ENCODE measurements at regions not wholly inside any gene's neighbourhood (a gene's known extent, or its start where the extent isn't known, plus 50 kb on each side); places are given as distances from the start of the nearest gene placed in this dataset.

GRCh38 chr10:128624656-128625530 lies 498.7 kb upstream of the MKI67 start:
- no peak for DNase-seq (ENCODE audit: low spot score)

GRCh38 chr10:128625926-128626325 lies 499.7 kb upstream of the MKI67 start:
- DNase-seq (ENCODE audit: low spot score), result no peak

GRCh38 chr10:128626397-128627000 lies 500.3 kb upstream of the MKI67 start:
- DNase-seq (ENCODE audit: low spot score), result no peak

- no peak for DNase-seq (ENCODE audit: low spot score)
Measured at GRCh38 chr10:128627811-128628210, 501.6 kb upstream of the MKI67 start.

- no peak for DNase-seq (ENCODE audit: low spot score)
Measured at GRCh38 chr10:128628252-128628651, 502.0 kb upstream of the MKI67 start.

- DNase-seq (ENCODE audit: low spot score), result no peak
Measured at GRCh38 chr10:128629111-128630096, 503.2 kb upstream of the MKI67 start.

- no peak for DNase-seq (ENCODE audit: low spot score)
Measured at GRCh38 chr10:128630787-128631252, 504.6 kb upstream of the MKI67 start.

GRCh38 chr10:128631801-128632241 lies 505.6 kb upstream of the MKI67 start:
- DNase-seq (ENCODE audit: low spot score), result peak; percentile 56

- no peak for DNase-seq (ENCODE audit: low spot score)
Measured at GRCh38 chr10:128632694-128633093, 506.5 kb upstream of the MKI67 start.

- no peak for DNase-seq (ENCODE audit: low spot score)
Measured at GRCh38 chr10:128633864-128634540, 507.8 kb upstream of the MKI67 start.

GRCh38 chr10:128642023-128642422 lies 515.8 kb upstream of the MKI67 start:
- DNase-seq (ENCODE audit: low spot score), result no peak

GRCh38 chr10:128642502-128642901 lies 516.3 kb upstream of the MKI67 start:
- no peak for DNase-seq (ENCODE audit: low spot score)

- no peak for DNase-seq (ENCODE audit: low spot score)
Measured at GRCh38 chr10:128643658-128644057, 517.4 kb upstream of the MKI67 start.

- no peak for DNase-seq (ENCODE audit: low spot score)
Measured at GRCh38 chr10:128645486-128645885, 519.3 kb upstream of the MKI67 start.

GRCh38 chr10:128646956-128647355 lies 520.7 kb upstream of the MKI67 start:
- no peak for DNase-seq (ENCODE audit: low spot score)

- DNase-seq (ENCODE audit: low spot score), result no peak
Measured at GRCh38 chr10:128657548-128657947, 531.3 kb upstream of the MKI67 start.

GRCh38 chr10:128660726-128661125 lies 534.5 kb upstream of the MKI67 start:
- DNase-seq (ENCODE audit: low spot score), result no peak

- no peak for DNase-seq (ENCODE audit: low spot score)
Measured at GRCh38 chr10:128661404-128662197, 535.4 kb upstream of the MKI67 start.

GRCh38 chr10:128662520-128662919 lies 536.3 kb upstream of the MKI67 start:
- no peak for DNase-seq (ENCODE audit: low spot score)

GRCh38 chr10:128664729-128665128 lies 538.5 kb upstream of the MKI67 start:
- no peak for DNase-seq (ENCODE audit: low spot score)

GRCh38 chr10:128675405-128675804 lies 549.2 kb upstream of the MKI67 start:
- no peak for DNase-seq (ENCODE audit: low spot score)
